ENCODE measurements at regions not wholly inside any gene's neighbourhood (a gene's known extent, or its start where the extent isn't known, plus 50 kb on each side); places are given as distances from the start of the nearest gene placed in this dataset.

DNA sequence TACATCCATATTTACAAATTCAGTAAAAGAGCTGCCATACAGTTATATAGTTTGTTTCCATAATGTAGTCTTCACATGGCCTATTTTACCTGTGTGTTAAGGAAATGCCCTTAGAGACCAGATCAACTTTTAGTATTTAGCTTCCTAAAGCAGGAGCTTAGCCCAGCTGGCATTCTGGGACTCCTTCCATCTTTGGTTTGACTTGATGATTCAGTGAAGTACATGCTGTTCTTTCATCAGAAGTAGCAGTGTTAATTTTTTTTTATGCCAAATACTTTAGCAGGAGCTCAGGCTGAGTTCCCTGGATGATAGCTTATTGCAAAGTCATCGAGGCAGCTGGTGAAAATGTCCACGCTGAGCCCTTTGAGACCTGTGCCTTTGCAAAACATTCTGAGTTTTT is 101.0 kb downstream of the FOXG1 start:
- in situ Hi-C loops (cut with HindIII; ENCODE audit: low pct_ligation_motif_present, low sequenced_read_pairs): no loop called here
- Histone ChIP-seq H3K36me3 (replicated peaks) (no peaks in the 10 kb centered on the region), H3K4me3 (ENCODE audit: low read depth, low read length) (no peak overlapping the region), H3K27ac (no peak overlapping the region), H3K27me3 (replicated peaks) (no peaks in the 10 kb centered on the region)
- TF ChIP-seq, protein P1, sequence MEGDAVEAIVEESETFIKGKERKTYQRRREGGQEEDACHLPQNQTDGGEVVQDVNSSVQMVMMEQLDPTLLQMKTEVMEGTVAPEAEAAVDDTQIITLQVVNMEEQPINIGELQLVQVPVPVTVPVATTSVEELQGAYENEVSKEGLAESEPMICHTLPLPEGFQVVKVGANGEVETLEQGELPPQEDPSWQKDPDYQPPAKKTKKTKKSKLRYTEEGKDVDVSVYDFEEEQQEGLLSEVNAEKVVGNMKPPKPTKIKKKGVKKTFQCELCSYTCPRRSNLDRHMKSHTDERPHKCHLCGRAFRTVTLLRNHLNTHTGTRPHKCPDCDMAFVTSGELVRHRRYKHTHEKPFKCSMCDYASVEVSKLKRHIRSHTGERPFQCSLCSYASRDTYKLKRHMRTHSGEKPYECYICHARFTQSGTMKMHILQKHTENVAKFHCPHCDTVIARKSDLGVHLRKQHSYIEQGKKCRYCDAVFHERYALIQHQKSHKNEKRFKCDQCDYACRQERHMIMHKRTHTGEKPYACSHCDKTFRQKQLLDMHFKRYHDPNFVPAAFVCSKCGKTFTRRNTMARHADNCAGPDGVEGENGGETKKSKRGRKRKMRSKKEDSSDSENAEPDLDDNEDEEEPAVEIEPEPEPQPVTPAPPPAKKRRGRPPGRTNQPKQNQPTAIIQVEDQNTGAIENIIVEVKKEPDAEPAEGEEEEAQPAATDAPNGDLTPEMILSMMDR (IDR thresholded peaks at IDR 0.05; ENCODE audit: low read depth, low read length, missing control alignments): no peak
- DNase-seq: no peak

DNA sequence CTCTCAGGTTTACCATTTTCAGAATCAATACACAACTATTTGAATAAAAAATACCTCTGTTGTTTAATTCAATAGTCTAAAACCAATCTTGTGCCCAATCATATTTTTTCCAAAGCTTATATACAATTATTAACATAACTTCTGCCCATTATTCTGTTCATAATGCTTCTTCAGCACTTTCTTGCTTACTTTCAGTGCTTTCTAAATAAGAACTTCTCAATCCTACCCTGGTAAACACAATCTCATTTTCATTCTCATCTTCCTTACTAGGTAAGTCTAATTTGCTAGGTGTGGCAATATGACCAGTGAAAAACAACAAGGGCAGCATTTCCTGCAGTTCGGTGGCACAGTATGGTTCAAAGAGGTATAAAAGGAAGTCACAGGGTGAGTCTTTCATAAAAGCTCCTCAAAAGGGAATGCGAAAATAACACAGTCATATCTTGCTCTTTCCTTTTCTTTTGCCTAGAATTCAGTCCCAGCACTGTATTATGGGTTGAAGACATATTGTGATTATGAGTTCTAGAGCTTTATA is 103.5 kb downstream of the FOXG1 start:
- no peaks in the 10 kb centered on the region for H3K36me3 ChIP-seq (replicated peaks)
- H3K4me3 ChIP-seq (ENCODE audit: low read depth, low read length): no peak overlapping the region
- H3K27me3 ChIP-seq (replicated peaks): no peaks in the 10 kb centered on the region
- TF ChIP-seq, protein P1 (IDR thresholded peaks at IDR 0.05; ENCODE audit: low read depth, low read length, missing control alignments): no peak
- H3K27ac ChIP-seq: no peak overlapping the region
- no peak for DNase-seq
- in situ Hi-C loops (cut with HindIII; ENCODE audit: low pct_ligation_motif_present, low sequenced_read_pairs): no loop called here

DNA sequence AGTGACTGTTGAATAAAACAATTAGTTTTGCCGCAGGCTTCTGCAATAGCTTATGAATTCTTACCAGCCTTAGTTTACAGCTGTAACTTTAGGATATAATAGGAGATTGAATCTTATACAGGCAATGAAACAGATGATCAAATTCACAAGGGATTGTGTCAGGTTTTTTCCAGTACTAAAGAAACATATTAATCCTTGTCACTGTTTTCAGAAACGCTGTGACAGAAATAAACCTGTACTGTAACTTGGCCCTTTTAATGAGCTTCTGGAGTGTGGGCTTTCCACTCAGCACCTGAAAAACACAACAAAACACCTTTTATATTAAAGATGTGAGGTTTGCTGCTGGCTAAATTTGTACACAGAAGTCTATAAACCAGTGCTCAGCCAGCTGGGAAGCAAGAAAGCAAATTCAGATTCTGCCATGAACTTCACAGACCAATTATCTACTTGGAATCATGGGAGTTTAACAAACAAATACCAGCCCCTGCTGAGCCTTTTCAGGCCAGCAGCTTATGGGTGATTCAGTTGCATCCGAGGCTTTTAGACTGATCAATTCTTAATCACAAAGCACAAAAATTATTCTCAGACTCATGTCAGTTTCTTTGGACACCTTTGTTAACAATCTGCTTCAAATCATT is 109.5 kb downstream of the FOXG1 start:
- H3K4me3 ChIP-seq (ENCODE audit: low read depth, low read length): no peak overlapping the region
- no peaks in the 10 kb centered on the region for H3K36me3 ChIP-seq (replicated peaks)
- in situ Hi-C loops (cut with HindIII; ENCODE audit: low pct_ligation_motif_present, low sequenced_read_pairs): no loop called here
- TF ChIP-seq, protein P1 (IDR thresholded peaks at IDR 0.05; ENCODE audit: low read depth, low read length, missing control alignments): no peak
- H3K27me3 ChIP-seq (replicated peaks): no peaks in the 10 kb centered on the region
- H3K27ac ChIP-seq: no peak overlapping the region
- DNase-seq: no peak

DNA sequence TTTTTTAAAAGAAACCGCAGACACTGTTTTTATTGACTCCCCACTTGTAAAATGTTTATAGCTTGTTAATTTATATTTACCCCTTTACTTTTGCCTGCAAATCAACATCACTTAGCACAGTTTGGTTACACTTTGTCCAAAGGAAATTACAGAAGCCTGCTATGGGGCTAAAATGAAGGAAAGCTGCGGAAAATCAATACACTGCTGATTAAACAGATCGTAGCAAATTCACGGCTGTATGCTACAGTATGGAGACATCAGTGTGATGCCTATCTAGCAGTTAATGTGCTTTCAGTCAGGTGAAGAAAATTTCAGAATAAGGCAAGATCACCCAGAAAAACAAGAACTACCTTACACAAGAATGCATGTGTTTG is 110.0 kb downstream of the FOXG1 start:
- in situ Hi-C loops (cut with HindIII; ENCODE audit: low pct_ligation_motif_present, low sequenced_read_pairs): no loop called here
- H3K27ac ChIP-seq: no peak overlapping the region
- no peak for DNase-seq
- H3K27me3 ChIP-seq (replicated peaks): no peaks in the 10 kb centered on the region
- TF ChIP-seq, protein P1 (IDR thresholded peaks at IDR 0.05; ENCODE audit: low read depth, low read length, missing control alignments): no peak
- H3K36me3 ChIP-seq (replicated peaks): no peaks in the 10 kb centered on the region
- H3K4me3 ChIP-seq (ENCODE audit: low read depth, low read length): no peak overlapping the region

DNA sequence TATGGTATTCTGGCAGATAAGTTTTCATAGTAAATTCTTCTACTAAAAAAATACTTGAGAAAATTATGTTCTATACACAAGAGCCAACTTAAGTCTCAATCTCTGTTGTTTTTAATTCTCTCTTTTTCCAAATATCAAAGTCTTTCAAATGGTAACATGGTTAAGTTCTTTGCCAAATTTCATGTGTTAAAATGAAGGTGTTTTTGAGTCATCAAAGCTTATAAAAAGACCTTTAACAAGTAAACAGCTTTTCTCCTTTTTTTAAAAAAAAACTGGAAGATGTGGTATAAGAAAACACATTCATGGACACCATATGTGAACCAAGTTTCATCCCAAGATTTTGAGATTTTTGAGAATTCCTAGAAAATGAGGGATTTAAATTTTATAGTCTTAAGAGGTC is 111.3 kb downstream of the FOXG1 start:
- no peak overlapping the region for H3K4me3 ChIP-seq (ENCODE audit: low read depth, low read length)
- H3K27me3 ChIP-seq (replicated peaks): no peaks in the 10 kb centered on the region
- no peak for DNase-seq
- no peaks in the 10 kb centered on the region for H3K36me3 ChIP-seq (replicated peaks)
- in situ Hi-C loops (cut with HindIII; ENCODE audit: low pct_ligation_motif_present, low sequenced_read_pairs): no loop called here
- TF ChIP-seq, protein P1 (IDR thresholded peaks at IDR 0.05; ENCODE audit: low read depth, low read length, missing control alignments): no peak
- H3K27ac ChIP-seq: no peak overlapping the region

DNA sequence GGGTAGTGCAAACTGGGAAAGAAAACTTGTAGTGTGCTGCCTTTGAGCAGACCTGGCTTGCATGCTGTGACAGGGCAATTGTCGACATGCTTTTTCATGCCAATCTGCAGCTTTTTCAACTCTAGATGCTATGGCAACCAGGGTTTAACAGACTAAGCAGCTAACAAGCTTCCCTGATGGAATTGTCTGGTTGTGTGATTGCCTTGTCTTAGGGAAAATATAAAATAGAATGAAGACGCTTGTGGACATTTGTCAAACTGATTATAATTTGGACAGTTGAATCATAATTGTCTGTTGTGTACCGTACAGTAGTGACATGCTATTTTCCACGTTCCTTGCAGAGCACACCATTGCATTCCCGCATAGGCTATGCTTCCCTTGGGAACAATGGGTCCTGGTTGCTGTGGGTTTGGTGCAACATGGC is 113.0 kb downstream of the FOXG1 start:
- in situ Hi-C loops (cut with HindIII; ENCODE audit: low pct_ligation_motif_present, low sequenced_read_pairs): no loop called here
- Histone ChIP-seq H3K27me3 (replicated peaks) (no peaks in the 10 kb centered on the region), H3K36me3 (replicated peaks) (no peaks in the 10 kb centered on the region), H3K27ac (no peak overlapping the region), H3K4me3 (ENCODE audit: low read depth, low read length) (no peak overlapping the region)
- TF ChIP-seq, protein P1 (IDR thresholded peaks at IDR 0.05; ENCODE audit: low read depth, low read length, missing control alignments): no peak
- no peak for DNase-seq

Data from brain microvascular endothelial cell (primary cell).